ENCODE measurements at regions not wholly inside any gene's neighbourhood (a gene's known extent, or its start where the extent isn't known, plus 50 kb on each side); places are given as distances from the start of the nearest gene placed in this dataset.
"Not testable (repeated sequence)": the region's sequence is repeated elsewhere in the genome, so short reads cannot be mapped to it uniquely, and the experiment has no call there.

- TF ChIP-seq, protein P1, sequence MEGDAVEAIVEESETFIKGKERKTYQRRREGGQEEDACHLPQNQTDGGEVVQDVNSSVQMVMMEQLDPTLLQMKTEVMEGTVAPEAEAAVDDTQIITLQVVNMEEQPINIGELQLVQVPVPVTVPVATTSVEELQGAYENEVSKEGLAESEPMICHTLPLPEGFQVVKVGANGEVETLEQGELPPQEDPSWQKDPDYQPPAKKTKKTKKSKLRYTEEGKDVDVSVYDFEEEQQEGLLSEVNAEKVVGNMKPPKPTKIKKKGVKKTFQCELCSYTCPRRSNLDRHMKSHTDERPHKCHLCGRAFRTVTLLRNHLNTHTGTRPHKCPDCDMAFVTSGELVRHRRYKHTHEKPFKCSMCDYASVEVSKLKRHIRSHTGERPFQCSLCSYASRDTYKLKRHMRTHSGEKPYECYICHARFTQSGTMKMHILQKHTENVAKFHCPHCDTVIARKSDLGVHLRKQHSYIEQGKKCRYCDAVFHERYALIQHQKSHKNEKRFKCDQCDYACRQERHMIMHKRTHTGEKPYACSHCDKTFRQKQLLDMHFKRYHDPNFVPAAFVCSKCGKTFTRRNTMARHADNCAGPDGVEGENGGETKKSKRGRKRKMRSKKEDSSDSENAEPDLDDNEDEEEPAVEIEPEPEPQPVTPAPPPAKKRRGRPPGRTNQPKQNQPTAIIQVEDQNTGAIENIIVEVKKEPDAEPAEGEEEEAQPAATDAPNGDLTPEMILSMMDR (IDR thresholded peaks at IDR 0.05), result not testable (repeated sequence)
- not testable (repeated sequence) for TF ChIP-seq EZH2 (IDR thresholded peaks at IDR 0.05; ENCODE audit: borderline replicate concordance, insufficient read depth, low read depth, low read length, poor library complexity, severe bottlenecking)
These were observed 1576.7 kb downstream of the FOXD4L5 start for GRCh38 chr9:63708285-63708684.
